ENCODE measurements at regions not wholly inside any gene's neighbourhood (a gene's known extent, or its start where the extent isn't known, plus 50 kb on each side); places are given as distances from the start of the nearest gene placed in this dataset.

DNA sequence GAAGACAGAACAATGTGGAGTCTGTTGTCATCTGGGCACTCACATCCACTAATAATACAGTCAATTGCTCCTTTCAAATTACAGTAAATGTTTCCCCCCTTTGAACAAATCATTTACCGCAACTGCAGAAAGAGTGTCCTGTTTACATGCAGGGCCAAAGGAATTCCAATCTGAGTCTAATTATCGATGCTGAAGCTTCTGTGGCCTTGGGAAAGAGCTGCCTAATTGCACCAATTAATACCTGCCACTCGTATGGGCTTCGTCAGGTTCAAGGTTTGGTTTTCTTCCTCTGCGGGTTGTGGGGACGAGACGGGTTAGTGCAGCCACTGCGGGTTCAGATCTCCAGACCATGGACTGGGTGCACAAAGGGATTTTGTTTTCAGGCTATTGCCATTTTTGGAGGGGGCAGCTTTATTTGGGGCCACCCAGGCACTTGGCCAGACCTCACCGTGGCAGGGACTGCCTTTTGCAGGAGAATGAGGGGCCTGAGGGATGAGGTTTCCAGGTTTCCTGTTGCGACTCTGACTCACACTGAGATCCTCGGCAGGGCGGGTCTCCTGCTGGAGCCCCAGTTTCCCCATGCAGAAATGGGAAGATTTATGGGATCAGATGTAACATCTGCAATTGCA, 147.6 kb downstream of the MIAT start:
- TF ChIP-seq, protein P1, sequence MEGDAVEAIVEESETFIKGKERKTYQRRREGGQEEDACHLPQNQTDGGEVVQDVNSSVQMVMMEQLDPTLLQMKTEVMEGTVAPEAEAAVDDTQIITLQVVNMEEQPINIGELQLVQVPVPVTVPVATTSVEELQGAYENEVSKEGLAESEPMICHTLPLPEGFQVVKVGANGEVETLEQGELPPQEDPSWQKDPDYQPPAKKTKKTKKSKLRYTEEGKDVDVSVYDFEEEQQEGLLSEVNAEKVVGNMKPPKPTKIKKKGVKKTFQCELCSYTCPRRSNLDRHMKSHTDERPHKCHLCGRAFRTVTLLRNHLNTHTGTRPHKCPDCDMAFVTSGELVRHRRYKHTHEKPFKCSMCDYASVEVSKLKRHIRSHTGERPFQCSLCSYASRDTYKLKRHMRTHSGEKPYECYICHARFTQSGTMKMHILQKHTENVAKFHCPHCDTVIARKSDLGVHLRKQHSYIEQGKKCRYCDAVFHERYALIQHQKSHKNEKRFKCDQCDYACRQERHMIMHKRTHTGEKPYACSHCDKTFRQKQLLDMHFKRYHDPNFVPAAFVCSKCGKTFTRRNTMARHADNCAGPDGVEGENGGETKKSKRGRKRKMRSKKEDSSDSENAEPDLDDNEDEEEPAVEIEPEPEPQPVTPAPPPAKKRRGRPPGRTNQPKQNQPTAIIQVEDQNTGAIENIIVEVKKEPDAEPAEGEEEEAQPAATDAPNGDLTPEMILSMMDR (IDR thresholded peaks at IDR 0.05): no peak
- no peak for TF ChIP-seq POLR2A (IDR thresholded peaks at IDR 0.05)

Measured in adrenal gland (tissue), 5 donors.